ENCODE measurements at regions not wholly inside any gene's neighbourhood (a gene's known extent, or its start where the extent isn't known, plus 50 kb on each side); places are given as distances from the start of the nearest gene placed in this dataset.

- 80% methylated on average over 4 of the region's 4 CpGs for WGBS
- H3K4me1 ChIP-seq (ENCODE audit: control insufficient read depth in 4 of 4, insufficient read depth in 4 of 4, low read length in 3 of 4) = no peaks in the 10 kb centered on the region
- no peak overlapping the region for H3K27ac ChIP-seq (ENCODE audit: low read depth in 1 of 2, low read length in 2 of 2)
- no peak for TF ChIP-seq EGR1 (IDR thresholded peaks at IDR 0.05; ENCODE audit: low read depth in 2 of 2)
- no peak for TF ChIP-seq SP1 (IDR thresholded peaks at IDR 0.05)
- TF ChIP-seq NR2F2 (IDR thresholded peaks at IDR 0.05) = no peak
- TF ChIP-seq ZBTB33 (IDR thresholded peaks at IDR 0.05) = no peak
- TF ChIP-seq HNF4A (conservative IDR thresholded peaks at IDR 0.05) = no peak
- TF ChIP-seq TAF1 (conservative IDR thresholded peaks at IDR 0.05) = no peak
- no peak for TF ChIP-seq ATF3 (IDR thresholded peaks at IDR 0.05)
- TF ChIP-seq RXRA (IDR thresholded peaks at IDR 0.05) = no peak
- TF ChIP-seq YY1 (IDR thresholded peaks at IDR 0.05) = no peak
- no peak for TF ChIP-seq RAD21 (IDR thresholded peaks at IDR 0.05)
- TF ChIP-seq FOXA1 (IDR thresholded peaks at IDR 0.05) = no peak
- H3K27me3 ChIP-seq (ENCODE audit: control insufficient read depth in 4 of 4, insufficient read depth in 4 of 4, low read length in 3 of 4) = no peaks in the 10 kb centered on the region
- H3K9ac ChIP-seq (ENCODE audit: low read depth in 1 of 2, low read length in 2 of 2) = no peak overlapping the region
- peaks cover 0 to 2% (median 0%) of the 10 kb centered on the region in 4 donors for H3K9me3 ChIP-seq (ENCODE audit: control insufficient read depth in 4 of 4, low read length in 3 of 4)
- H3K4me3 ChIP-seq (ENCODE audit: low read depth in 1 of 3, low read length in 3 of 3) = no peak overlapping the region
- no peaks in the 10 kb centered on the region for H3K36me3 ChIP-seq (ENCODE audit: control insufficient read depth in 4 of 4, insufficient read depth in 3 of 4, low read depth in 1 of 4, low read length in 3 of 4)
- no peak for DNase-seq (ENCODE audit: low spot score)
These were observed 142.9 kb upstream of the GYPC start for GRCh38 chr2:126513033-126513432.

GRCh38 chr2:126515471-126515870 is 140.5 kb upstream of the GYPC start:
- H3K36me3 ChIP-seq (ENCODE audit: control insufficient read depth in 4 of 4, insufficient read depth in 3 of 4, low read depth in 1 of 4, low read length in 3 of 4) = no peaks in the 10 kb centered on the region
- TF ChIP-seq CTCF (IDR thresholded peaks at IDR 0.05; ENCODE audit: low read depth, low read length, missing input control) (no peak), YY1 (IDR thresholded peaks at IDR 0.05) (no peak), RAD21 (IDR thresholded peaks at IDR 0.05) (no peak), HNF4G (IDR thresholded peaks at IDR 0.05) (no peak)
- DNase-seq (ENCODE audit: low spot score) = no peak
- no peaks in the 10 kb centered on the region for H3K27me3 ChIP-seq (ENCODE audit: control insufficient read depth in 4 of 4, insufficient read depth in 4 of 4, low read length in 3 of 4)
- H3K4me3 ChIP-seq (ENCODE audit: low read depth in 1 of 3, low read length in 3 of 3) = no peak overlapping the region
- H3K9me3 ChIP-seq (ENCODE audit: control insufficient read depth in 4 of 4, low read length in 3 of 4) = peaks cover 0 to 2% (median 0%) of the 10 kb centered on the region in 4 donors
- H3K27ac ChIP-seq (ENCODE audit: low read depth in 1 of 2, low read length in 2 of 2) = no peak overlapping the region
- H3K4me1 ChIP-seq (ENCODE audit: control insufficient read depth in 4 of 4, insufficient read depth in 4 of 4, low read length in 3 of 4) = no peaks in the 10 kb centered on the region
- no peak overlapping the region for H3K9ac ChIP-seq (ENCODE audit: low read depth in 1 of 2, low read length in 2 of 2)
- 86% methylated on average over 2 of the region's 2 CpGs for WGBS

GRCh38 chr2:126518196-126518595 is 137.8 kb upstream of the GYPC start:
- Histone ChIP-seq H3K36me3 (ENCODE audit: control insufficient read depth in 4 of 4, insufficient read depth in 3 of 4, low read depth in 1 of 4, low read length in 3 of 4) (no peaks in the 10 kb centered on the region), H3K27me3 (ENCODE audit: control insufficient read depth in 4 of 4, insufficient read depth in 4 of 4, low read length in 3 of 4) (no peaks in the 10 kb centered on the region), H3K9me3 (ENCODE audit: control insufficient read depth in 4 of 4, low read length in 3 of 4) (peaks cover 0 to 2% (median 0%) of the 10 kb centered on the region in 4 donors), H3K4me1 (ENCODE audit: control insufficient read depth in 4 of 4, insufficient read depth in 4 of 4, low read length in 3 of 4) (no peaks in the 10 kb centered on the region), H3K4me3 (ENCODE audit: low read depth in 1 of 3, low read length in 3 of 3) (no peak overlapping the region), H3K9ac (ENCODE audit: low read depth in 1 of 2, low read length in 2 of 2) (no peak overlapping the region), H3K27ac (ENCODE audit: low read depth in 1 of 2, low read length in 2 of 2) (no peak overlapping the region)
- TF ChIP-seq FOXA2 (IDR thresholded peaks at IDR 0.05) = no peak
- TF ChIP-seq RXRA (IDR thresholded peaks at IDR 0.05) = no peak
- no peak for TF ChIP-seq GABPA (IDR thresholded peaks at IDR 0.05 in 1 of 2, conservative IDR thresholded peaks at IDR 0.05 in 1 of 2)
- no peak for TF ChIP-seq REST (IDR thresholded peaks at IDR 0.05)
- no peak for DNase-seq (ENCODE audit: low spot score)
- 42% methylated on average over 2 of the region's 2 CpGs for WGBS
